Stimulated activated CD4-positive, alpha-beta T cell treated with anti-CD3 and anti-CD28 coated beads, Interleukin-12 subunit alpha, Interleukin-12 subunit beta, amount 100 ng/mL, for 24 hours (primary cell): ENCODE measurements at regions not wholly inside any gene's neighbourhood (a gene's known extent, or its start where the extent isn't known, plus 50 kb on each side); places are given as distances from the start of the nearest gene placed in this dataset.
"Not testable (repeated sequence)": the region's sequence is repeated elsewhere in the genome, so short reads cannot be mapped to it uniquely, and the experiment has no call there.

Experiments used
- DNase-seq, 2 experiments: peaks; one replicate each; pipeline ENCODE4 v3.0.0-alpha.2; 2020; ENCODE audit warnings: low read depth in 2 of 2

- not testable (repeated sequence) for DNase-seq
Observed at GRCh38 chr1:121573881-121574504, 389.2 kb downstream of the SRGAP2C start.

GRCh38 chr1:121574505-121574899 is 389.7 kb downstream of the SRGAP2C start:
- not testable (repeated sequence) for DNase-seq

GRCh38 chr1:121582898-121583297 is 398.1 kb downstream of the SRGAP2C start:
- DNase-seq, result not testable (repeated sequence)

- DNase-seq, result no peak
Observed at GRCh38 chr1:121586369-121587229, 401.8 kb downstream of the SRGAP2C start.

- no peak for DNase-seq
Observed at GRCh38 chr1:121587230-121587569, 402.4 kb downstream of the SRGAP2C start.

GRCh38 chr1:121587777-121588176 is 403.0 kb downstream of the SRGAP2C start:
- DNase-seq, result no peak

GRCh38 chr1:121594096-121594495 is 409.3 kb downstream of the SRGAP2C start:
- DNase-seq, result no peak

- DNase-seq, result no peak
Observed at GRCh38 chr1:121595089-121595488, 410.3 kb downstream of the SRGAP2C start.

- DNase-seq, result not testable (repeated sequence)
Observed at GRCh38 chr1:121604843-121605444, 420.2 kb downstream of the SRGAP2C start.

- DNase-seq, result not testable (repeated sequence)
Observed at GRCh38 chr1:121607499-121607898, 422.7 kb downstream of the SRGAP2C start.
